Uterus (tissue), 2 donors: ENCODE measurements at regions not wholly inside any gene's neighbourhood (a gene's known extent, or its start where the extent isn't known, plus 50 kb on each side); places are given as distances from the start of the nearest gene placed in this dataset.

Source experiments
- POLR2A ChIP-seq, 2 donors: fragments of 450-650 bp; IDR thresholded peaks; one replicate each; pipeline ENCODE4 v1.6.1; 2016; ENCODE audit warnings: antibody characterized with exemption in 2 of 2, mild to moderate bottlenecking in 1 of 2, moderate library complexity in 1 of 2
- TF ChIP-seq, protein P1 (sequence below), 4 experiments: fragments of 200-600 bp in 2 of 4; fragments of 450-650 bp in 2 of 4; sonication (generic) in 2 of 4; IDR thresholded peaks; one replicate each; pipeline ENCODE4 v1.5.1; 2016 to 2019; ENCODE audit warnings: antibody characterized with exemption in 4 of 4, mild to moderate bottlenecking in 2 of 4, moderate library complexity in 1 of 4

GRCh38 chr16:72380283-72380682 lies 208.3 kb upstream of the PMFBP1 start:
- TF ChIP-seq, protein P1, sequence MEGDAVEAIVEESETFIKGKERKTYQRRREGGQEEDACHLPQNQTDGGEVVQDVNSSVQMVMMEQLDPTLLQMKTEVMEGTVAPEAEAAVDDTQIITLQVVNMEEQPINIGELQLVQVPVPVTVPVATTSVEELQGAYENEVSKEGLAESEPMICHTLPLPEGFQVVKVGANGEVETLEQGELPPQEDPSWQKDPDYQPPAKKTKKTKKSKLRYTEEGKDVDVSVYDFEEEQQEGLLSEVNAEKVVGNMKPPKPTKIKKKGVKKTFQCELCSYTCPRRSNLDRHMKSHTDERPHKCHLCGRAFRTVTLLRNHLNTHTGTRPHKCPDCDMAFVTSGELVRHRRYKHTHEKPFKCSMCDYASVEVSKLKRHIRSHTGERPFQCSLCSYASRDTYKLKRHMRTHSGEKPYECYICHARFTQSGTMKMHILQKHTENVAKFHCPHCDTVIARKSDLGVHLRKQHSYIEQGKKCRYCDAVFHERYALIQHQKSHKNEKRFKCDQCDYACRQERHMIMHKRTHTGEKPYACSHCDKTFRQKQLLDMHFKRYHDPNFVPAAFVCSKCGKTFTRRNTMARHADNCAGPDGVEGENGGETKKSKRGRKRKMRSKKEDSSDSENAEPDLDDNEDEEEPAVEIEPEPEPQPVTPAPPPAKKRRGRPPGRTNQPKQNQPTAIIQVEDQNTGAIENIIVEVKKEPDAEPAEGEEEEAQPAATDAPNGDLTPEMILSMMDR (IDR thresholded peaks at IDR 0.05) = no peak
- no peak for TF ChIP-seq POLR2A (IDR thresholded peaks at IDR 0.05)
